Endothelial cell (in vitro differentiated cells): ENCODE measurements at regions not wholly inside any gene's neighbourhood (a gene's known extent, or its start where the extent isn't known, plus 50 kb on each side); places are given as distances from the start of the nearest gene placed in this dataset.

Source experiments
- DNase-seq: peaks from one replicate; pipeline ENCODE4 v3.0.0; 2021; ENCODE audit warnings: low spot score
- H3K27ac Mint-ChIP-seq: one replicate; pipeline ENCODE4 v1.8.0; 2021; ENCODE audit warnings: mixed read lengths, inconsistent platforms; ENCODE audit not compliant: unreplicated experiment
- H3K27me3 Mint-ChIP-seq: one replicate; pipeline ENCODE4 v1.8.0; 2021; ENCODE audit warnings: mild to moderate bottlenecking, moderate library complexity, mixed read lengths, inconsistent platforms; ENCODE audit not compliant: unreplicated experiment
- H3K36me3 Mint-ChIP-seq: one replicate; pipeline ENCODE4 v1.8.0; 2021; ENCODE audit warnings: mild to moderate bottlenecking, low read depth, mixed read lengths, inconsistent platforms; ENCODE audit not compliant: unreplicated experiment
- H3K4me1 Mint-ChIP-seq: one replicate; pipeline ENCODE4 v1.8.0; 2021; ENCODE audit warnings: mild to moderate bottlenecking, mixed read lengths, inconsistent platforms; ENCODE audit not compliant: unreplicated experiment
- H3K4me3 Mint-ChIP-seq: one replicate; pipeline ENCODE4 v1.8.0; 2021; ENCODE audit warnings: mild to moderate bottlenecking, mixed read lengths, inconsistent platforms; ENCODE audit not compliant: unreplicated experiment
- H3K9me3 Mint-ChIP-seq: one replicate; pipeline ENCODE4 v1.8.0; 2021; ENCODE audit warnings: mixed read lengths, inconsistent platforms; ENCODE audit not compliant: unreplicated experiment
- TF ChIP-seq, protein P1 (sequence below): fragments of 200-600 bp; sonication (generic); IDR thresholded peaks from one replicate; pipeline ENCODE4 v1.5.0; 2021; ENCODE audit warnings: antibody characterized with exemption; ENCODE audit not compliant: unreplicated experiment

- Mint-ChIP-seq H3K27ac (no peak overlapping the region), H3K4me1 (no peaks in the 10 kb centered on the region), H3K9me3 (no peaks in the 10 kb centered on the region), H3K4me3 (no peak overlapping the region), H3K27me3 (no peaks in the 10 kb centered on the region), H3K36me3 (no peaks in the 10 kb centered on the region)
- no peak for DNase-seq
- TF ChIP-seq, protein P1, sequence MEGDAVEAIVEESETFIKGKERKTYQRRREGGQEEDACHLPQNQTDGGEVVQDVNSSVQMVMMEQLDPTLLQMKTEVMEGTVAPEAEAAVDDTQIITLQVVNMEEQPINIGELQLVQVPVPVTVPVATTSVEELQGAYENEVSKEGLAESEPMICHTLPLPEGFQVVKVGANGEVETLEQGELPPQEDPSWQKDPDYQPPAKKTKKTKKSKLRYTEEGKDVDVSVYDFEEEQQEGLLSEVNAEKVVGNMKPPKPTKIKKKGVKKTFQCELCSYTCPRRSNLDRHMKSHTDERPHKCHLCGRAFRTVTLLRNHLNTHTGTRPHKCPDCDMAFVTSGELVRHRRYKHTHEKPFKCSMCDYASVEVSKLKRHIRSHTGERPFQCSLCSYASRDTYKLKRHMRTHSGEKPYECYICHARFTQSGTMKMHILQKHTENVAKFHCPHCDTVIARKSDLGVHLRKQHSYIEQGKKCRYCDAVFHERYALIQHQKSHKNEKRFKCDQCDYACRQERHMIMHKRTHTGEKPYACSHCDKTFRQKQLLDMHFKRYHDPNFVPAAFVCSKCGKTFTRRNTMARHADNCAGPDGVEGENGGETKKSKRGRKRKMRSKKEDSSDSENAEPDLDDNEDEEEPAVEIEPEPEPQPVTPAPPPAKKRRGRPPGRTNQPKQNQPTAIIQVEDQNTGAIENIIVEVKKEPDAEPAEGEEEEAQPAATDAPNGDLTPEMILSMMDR = no peak
Measured at GRCh38 chr5:121399879-121400278, 451.8 kb upstream of the FTMT start.

DNA sequence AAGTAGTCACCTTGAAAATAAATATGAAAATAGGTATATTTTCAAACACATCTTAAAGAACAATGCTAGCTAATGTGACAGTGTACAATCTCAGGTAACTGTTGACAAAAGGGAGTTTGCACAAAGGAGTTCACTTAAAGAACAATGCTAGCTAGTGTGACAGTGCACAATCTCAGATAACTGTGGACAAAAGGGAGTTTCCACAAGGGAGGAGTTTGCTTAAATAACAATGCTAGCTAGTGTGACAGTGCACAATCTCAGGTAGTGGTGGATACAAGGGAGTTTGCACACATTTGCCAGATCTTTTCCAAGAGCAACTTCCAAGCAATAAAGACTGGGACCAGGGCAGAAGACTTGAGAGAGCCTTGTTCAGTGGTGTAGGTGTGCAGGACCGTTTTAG is 442.9 kb upstream of the FTMT start:
- no peak for DNase-seq
- Mint-ChIP-seq H3K4me3 (no peak overlapping the region), H3K4me1 (no peaks in the 10 kb centered on the region), H3K9me3 (no peaks in the 10 kb centered on the region), H3K27ac (no peak overlapping the region), H3K36me3 (no peaks in the 10 kb centered on the region), H3K27me3 (no peaks in the 10 kb centered on the region)
- TF ChIP-seq, protein P1 = no peak

DNA sequence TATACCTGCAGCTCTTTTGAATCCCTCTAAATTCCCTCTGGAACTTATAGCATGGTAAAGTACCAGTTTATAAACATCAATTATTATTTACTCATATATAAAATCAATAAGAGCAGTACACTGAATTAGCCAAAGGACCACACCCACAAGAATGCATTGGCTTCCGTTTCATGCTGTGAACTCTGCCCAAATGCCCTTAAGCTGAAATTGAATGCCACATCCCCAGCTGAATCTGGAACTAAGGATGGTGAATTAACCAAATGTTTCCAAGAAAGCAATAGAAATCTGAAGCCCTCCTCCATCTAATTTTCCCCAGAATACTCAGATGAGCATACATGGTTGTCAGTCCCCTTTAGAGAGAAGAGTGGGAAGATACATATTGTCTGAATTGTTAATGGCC is 436.4 kb upstream of the FTMT start:
- DNase-seq = no peak
- Mint-ChIP-seq H3K27me3 (no peaks in the 10 kb centered on the region), H3K9me3 (no peaks in the 10 kb centered on the region), H3K27ac (no peak overlapping the region), H3K4me3 (no peak overlapping the region), H3K36me3 (no peaks in the 10 kb centered on the region), H3K4me1 (no peaks in the 10 kb centered on the region)
- TF ChIP-seq, protein P1 = no peak

DNA sequence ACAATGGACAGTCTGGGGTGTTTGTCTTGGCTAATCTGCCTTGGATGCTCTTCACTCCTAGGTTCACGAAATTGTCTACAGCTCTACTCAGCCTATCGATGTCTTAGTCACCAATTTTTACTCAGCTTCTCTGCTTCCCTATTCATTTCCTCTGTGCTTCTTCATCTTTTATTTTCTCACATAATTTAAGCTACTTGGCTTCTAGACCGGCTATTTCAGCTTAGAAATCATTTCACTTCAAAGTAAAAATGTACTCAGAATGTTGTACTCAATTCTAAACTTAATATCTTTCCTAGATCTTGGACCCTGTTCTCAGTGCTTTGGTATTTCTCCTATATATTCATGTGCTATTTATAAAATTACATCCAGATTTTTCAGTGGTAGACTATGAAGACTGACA is 430.0 kb upstream of the FTMT start:
- Mint-ChIP-seq H3K27me3 (peaks cover 1% of the 10 kb centered on the region), H3K4me3 (no peak overlapping the region), H3K36me3 (no peaks in the 10 kb centered on the region), H3K9me3 (no peaks in the 10 kb centered on the region), H3K4me1 (no peaks in the 10 kb centered on the region), H3K27ac (no peak overlapping the region)
- TF ChIP-seq, protein P1 = no peak
- DNase-seq = no peak

DNA sequence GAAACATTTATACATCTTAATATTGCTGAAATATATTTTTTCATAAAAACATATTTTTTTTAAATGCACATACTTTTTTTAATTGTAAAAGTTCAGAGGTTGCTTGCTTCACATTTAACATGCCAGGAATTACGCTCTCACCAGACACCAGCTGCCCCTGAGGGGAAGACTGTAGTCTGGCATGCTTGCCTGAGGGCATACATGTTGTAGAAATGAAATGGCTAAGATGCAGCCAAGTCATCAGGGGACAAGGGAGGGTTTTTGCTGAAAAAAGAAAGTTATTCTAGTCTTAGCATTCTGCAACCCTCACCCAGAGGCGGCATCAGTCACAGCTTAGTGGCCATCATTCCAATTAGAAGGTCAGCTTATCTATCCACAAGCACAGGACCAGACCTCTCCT is 426.7 kb upstream of the FTMT start:
- H3K4me3 Mint-ChIP-seq = no peak overlapping the region

More for the DNA sequence above, 426.7 kb upstream of the FTMT start:
- DNase-seq = no peak
- TF ChIP-seq, protein P1 = no peak
- no peaks in the 10 kb centered on the region for H3K4me1 Mint-ChIP-seq
- no peaks in the 10 kb centered on the region for H3K9me3 Mint-ChIP-seq
- H3K36me3 Mint-ChIP-seq = no peaks in the 10 kb centered on the region
- peaks cover 1% of the 10 kb centered on the region for H3K27me3 Mint-ChIP-seq
- no peak overlapping the region for H3K27ac Mint-ChIP-seq
